Mammary epithelial cell (primary cell): ENCODE measurements at regions not wholly inside any gene's neighbourhood (a gene's known extent, or its start where the extent isn't known, plus 50 kb on each side); places are given as distances from the start of the nearest gene placed in this dataset.

Experiments used
- CTCF ChIP-seq, 2 donors: IDR thresholded peaks in 1 of 2; conservative IDR thresholded peaks in 1 of 2; 2 replicates each; pipeline ENCODE4 v1.5.1; 2011 to 2012; ENCODE audit warnings: inconsistent platforms in 2 of 2, low read length in 2 of 2, mild to moderate bottlenecking in 2 of 2, control low read depth in 1 of 2, low read depth in 1 of 2; ENCODE audit not compliant: insufficient read depth in 1 of 2; ENCODE audit errors: extremely low read depth in 1 of 2
- EZH2 ChIP-seq: IDR thresholded peaks from 2 replicates; pipeline ENCODE4 v1.6.1; 2012; ENCODE audit warnings: low read length, inconsistent platforms, borderline replicate concordance

- TF ChIP-seq CTCF (conservative IDR thresholded peaks at IDR 0.05 in 1 of 2, IDR thresholded peaks at IDR 0.05 in 1 of 2; ENCODE audit: extremely low read depth in 1 of 2, insufficient read depth in 1 of 2, low read depth in 1 of 2, low read length in 2 of 2) (no peak), EZH2 (no peak)
Measured at GRCh38 chr1:213560226-213560625, 427.5 kb upstream of the PROX1 start.
